Lower leg skin (tissue), 3 donors: ENCODE measurements at regions not wholly inside any gene's neighbourhood (a gene's known extent, or its start where the extent isn't known, plus 50 kb on each side); places are given as distances from the start of the nearest gene placed in this dataset.

Experiments used
- CTCF ChIP-seq, 3 donors: fragments of 450-650 bp; IDR thresholded peaks; one replicate each; pipeline ENCODE4 v1.5.1; 2016; ENCODE audit warnings: antibody characterized with exemption in 3 of 3, mild to moderate bottlenecking in 3 of 3, moderate library complexity in 2 of 3
- POLR2A ChIP-seq, 2 donors: fragments of 450-650 bp; IDR thresholded peaks; one replicate each; pipeline ENCODE4 v1.6.1; 2016 to 2017; ENCODE audit warnings: antibody characterized with exemption in 2 of 2, mild to moderate bottlenecking in 1 of 2, moderate library complexity in 1 of 2

GRCh38 chr20:58038123-58038654 lies 190.3 kb downstream of the ANKRD60 start:
- TF ChIP-seq CTCF (IDR thresholded peaks at IDR 0.05), result no peak
- no peak for TF ChIP-seq POLR2A (IDR thresholded peaks at IDR 0.05)
